ENCODE measurements at regions not wholly inside any gene's neighbourhood (a gene's known extent, or its start where the extent isn't known, plus 50 kb on each side); places are given as distances from the start of the nearest gene placed in this dataset.

DNA sequence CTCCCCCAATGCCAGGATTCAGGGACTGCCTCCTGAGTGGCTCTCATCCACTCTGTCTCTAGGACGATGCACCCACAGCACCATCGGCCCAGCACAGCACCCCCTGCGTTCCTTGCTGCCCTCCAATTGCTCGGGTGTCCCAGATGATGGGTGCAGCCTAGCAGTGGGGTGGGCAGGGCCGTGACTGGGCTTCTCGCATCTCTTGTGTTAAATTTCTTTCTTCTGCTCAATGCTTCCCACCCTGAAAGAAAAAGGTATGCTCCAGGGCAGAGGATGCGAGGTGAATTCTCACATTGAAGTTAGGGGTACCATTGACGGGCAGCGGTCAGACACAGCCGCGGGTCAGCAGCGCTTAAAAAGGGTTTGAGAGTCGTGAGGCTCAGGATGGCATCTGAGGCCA lies 232.4 kb upstream of the SGCG start:
- TF ChIP-seq, protein P1, sequence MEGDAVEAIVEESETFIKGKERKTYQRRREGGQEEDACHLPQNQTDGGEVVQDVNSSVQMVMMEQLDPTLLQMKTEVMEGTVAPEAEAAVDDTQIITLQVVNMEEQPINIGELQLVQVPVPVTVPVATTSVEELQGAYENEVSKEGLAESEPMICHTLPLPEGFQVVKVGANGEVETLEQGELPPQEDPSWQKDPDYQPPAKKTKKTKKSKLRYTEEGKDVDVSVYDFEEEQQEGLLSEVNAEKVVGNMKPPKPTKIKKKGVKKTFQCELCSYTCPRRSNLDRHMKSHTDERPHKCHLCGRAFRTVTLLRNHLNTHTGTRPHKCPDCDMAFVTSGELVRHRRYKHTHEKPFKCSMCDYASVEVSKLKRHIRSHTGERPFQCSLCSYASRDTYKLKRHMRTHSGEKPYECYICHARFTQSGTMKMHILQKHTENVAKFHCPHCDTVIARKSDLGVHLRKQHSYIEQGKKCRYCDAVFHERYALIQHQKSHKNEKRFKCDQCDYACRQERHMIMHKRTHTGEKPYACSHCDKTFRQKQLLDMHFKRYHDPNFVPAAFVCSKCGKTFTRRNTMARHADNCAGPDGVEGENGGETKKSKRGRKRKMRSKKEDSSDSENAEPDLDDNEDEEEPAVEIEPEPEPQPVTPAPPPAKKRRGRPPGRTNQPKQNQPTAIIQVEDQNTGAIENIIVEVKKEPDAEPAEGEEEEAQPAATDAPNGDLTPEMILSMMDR (conservative IDR thresholded peaks at IDR 0.05; ENCODE audit: low read depth, low read length), result no peak
- no peak for TF ChIP-seq EZH2phosphoT487 (IDR thresholded peaks at IDR 0.05; ENCODE audit: borderline replicate concordance, low read length)
